Esophagus squamous epithelium (tissue), 5 donors: ENCODE measurements at regions not wholly inside any gene's neighbourhood (a gene's known extent, or its start where the extent isn't known, plus 50 kb on each side); places are given as distances from the start of the nearest gene placed in this dataset.

Experiments
- DNase-seq: peaks from one replicate; lab custom pipeline; 2025; lab: John Stamatoyannopoulos, UW
- H3K27ac ChIP-seq, 4 donors: fragments of 200-600 bp; sonication (generic); one replicate each; pipeline ENCODE4 v1.5.1; 2016 to 2019; ENCODE audit warnings: mild to moderate bottlenecking in 1 of 4
- H3K27me3 ChIP-seq, 4 donors: fragments of 200-600 bp; sonication (generic); 1 replicate in 3 of 4; 2 replicates in 1 of 4; pipeline versions ENCODE4 v1.5.1 to v1.6.0; 2017 to 2021; ENCODE audit warnings: antibody characterized with exemption in 1 of 4
- H3K36me3 ChIP-seq, 3 donors: fragments of 200-600 bp; sonication (generic); one replicate each; pipeline ENCODE4 v1.5.1; 2016 to 2019
- H3K4me1 ChIP-seq, 3 donors: fragments of 200-600 bp; sonication (generic); one replicate each; pipeline ENCODE4 v1.5.1; 2017 to 2019
- H3K4me3 ChIP-seq, 4 donors: fragments of 200-600 bp; sonication (generic); 1 replicate in 3 of 4; 2 replicates in 1 of 4; pipeline ENCODE4 v1.5.1; 2016 to 2019; ENCODE audit warnings: mild to moderate bottlenecking in 2 of 4, moderate library complexity in 1 of 4
- H3K9me3 ChIP-seq, 3 donors: fragments of 200-600 bp; sonication (generic); one replicate each; pipeline ENCODE4 v1.5.1; 2016 to 2019
- CTCF ChIP-seq, 6 experiments: fragments of 450-650 bp in 4 of 6; fragments of 200-600 bp in 2 of 6; sonication (generic) in 2 of 6; IDR thresholded peaks; one replicate each; pipeline ENCODE4 v1.5.1; 2016 to 2019; ENCODE audit warnings: antibody characterized with exemption in 6 of 6, mild to moderate bottlenecking in 4 of 6, moderate library complexity in 4 of 6
- POLR2A ChIP-seq, 4 donors: fragments of 450-650 bp; IDR thresholded peaks; one replicate each; pipeline ENCODE4 v1.6.1; 2017; ENCODE audit warnings: antibody characterized with exemption in 4 of 4, mild to moderate bottlenecking in 4 of 4, moderate library complexity in 3 of 4
- WGBS, 2 donors: methylation state at CpG; one replicate each; pipeline ENCODE4 v1.1.5; 2018; 5-methylcytosine and 5-hydroxymethylcytosine counted together
- intact Hi-C: fragments of 100-400 bp; cut with DNase I; formaldehyde crosslinking; loops from one replicate; pipeline ENCODE4 v1.15.0; 2022
- donor health status: DM: yes; HTN: yes; CAD: no.

- Histone ChIP-seq H3K9me3 (no peaks in the 10 kb centered on the region), H3K4me3 (no peak overlapping the region), H3K4me1 (no peaks in the 10 kb centered on the region), H3K36me3 (no peaks in the 10 kb centered on the region), H3K27ac (no peak overlapping the region), H3K27me3 (no peaks in the 10 kb centered on the region)
- TF ChIP-seq CTCF (IDR thresholded peaks at IDR 0.05), result no peak
- no peak for TF ChIP-seq POLR2A (IDR thresholded peaks at IDR 0.05)
- intact Hi-C loops, result no loop called here
- DNase-seq, result no peak
- 66 to 68% methylated on average over 3 of the region's 3 CpGs for WGBS, 2 donors
Observed at GRCh38 chr21:20800106-20800505, 198.1 kb upstream of the NCAM2 start.

GRCh38 chr21:20802201-20802600 lies 196.0 kb upstream of the NCAM2 start:
- intact Hi-C loops, result no loop called here
- Histone ChIP-seq H3K27ac (no peak overlapping the region), H3K27me3 (no peaks in the 10 kb centered on the region), H3K4me1 (no peaks in the 10 kb centered on the region), H3K36me3 (no peaks in the 10 kb centered on the region), H3K4me3 (no peak overlapping the region), H3K9me3 (no peaks in the 10 kb centered on the region)
- 67 to 72% methylated on average over 4 of the region's 4 CpGs for WGBS, 2 donors
- DNase-seq, result no peak
- TF ChIP-seq CTCF (IDR thresholded peaks at IDR 0.05) (no peak), POLR2A (IDR thresholded peaks at IDR 0.05) (no peak)

GRCh38 chr21:20802631-20803260 lies 195.5 kb upstream of the NCAM2 start:
- 44 to 47% methylated on average over 8 of the region's 8 CpGs for WGBS, 2 donors
- H3K9me3 ChIP-seq, result no peaks in the 10 kb centered on the region

GRCh38 chr21:20811702-20812101 lies 186.5 kb upstream of the NCAM2 start:
- Histone ChIP-seq H3K36me3 (no peaks in the 10 kb centered on the region), H3K27ac (no peak overlapping the region), H3K4me3 (no peak overlapping the region), H3K27me3 (no peaks in the 10 kb centered on the region), H3K4me1 (no peaks in the 10 kb centered on the region), H3K9me3 (no peaks in the 10 kb centered on the region)
- TF ChIP-seq CTCF (IDR thresholded peaks at IDR 0.05), result no peak
- TF ChIP-seq POLR2A (IDR thresholded peaks at IDR 0.05), result no peak
- WGBS, 2 donors, result 79 to 80% methylated on average over 6 of the region's 6 CpGs
- intact Hi-C loops, result no loop called here
- DNase-seq, result no peak

More at GRCh38 chr21:20802631-20803260, 195.5 kb upstream of the NCAM2 start:
- H3K36me3 ChIP-seq, result no peaks in the 10 kb centered on the region
- no peaks in the 10 kb centered on the region for H3K27me3 ChIP-seq
- H3K4me3 ChIP-seq, result no peak overlapping the region
- H3K4me1 ChIP-seq, result no peaks in the 10 kb centered on the region
- H3K27ac ChIP-seq, result no peak overlapping the region
- TF ChIP-seq POLR2A (IDR thresholded peaks at IDR 0.05) (no peak), CTCF (IDR thresholded peaks at IDR 0.05) (no peak)
- no peak for DNase-seq
- intact Hi-C loops, result no loop called here

- intact Hi-C loops, result no loop called here
- Histone ChIP-seq H3K4me1 (no peaks in the 10 kb centered on the region), H3K27me3 (no peaks in the 10 kb centered on the region), H3K27ac (no peak overlapping the region), H3K36me3 (no peaks in the 10 kb centered on the region), H3K4me3 (no peak overlapping the region), H3K9me3 (no peaks in the 10 kb centered on the region)
- no peak for TF ChIP-seq POLR2A (IDR thresholded peaks at IDR 0.05)
- no peak for TF ChIP-seq CTCF (IDR thresholded peaks at IDR 0.05)
- 48 to 59% methylated on average over 1 of the region's 1 CpG for WGBS, 2 donors
- no peak for DNase-seq
Observed at GRCh38 chr21:20814090-20814489, 184.1 kb upstream of the NCAM2 start.
